H4 (cell line): ENCODE measurements at regions not wholly inside any gene's neighbourhood (a gene's known extent, or its start where the extent isn't known, plus 50 kb on each side); places are given as distances from the start of the nearest gene placed in this dataset.
"Not testable (repeated sequence)": the region's sequence is repeated elsewhere in the genome, so short reads cannot be mapped to it uniquely, and the experiment has no call there.

Experiments used
- DNase-seq: peaks from one replicate; pipeline ENCODE4 v3.0.0-alpha.2; 2015; ENCODE audit warnings: low spot score

GRCh38 chr6:154602296-154602695, 91.8 kb upstream of the CNKSR3 start:
- peak; percentile 68 for DNase-seq

- no peak for DNase-seq
Observed at GRCh38 chr6:154602708-154603107, 92.2 kb upstream of the CNKSR3 start.

GRCh38 chr6:154604119-154604518, 93.6 kb upstream of the CNKSR3 start:
- no peak for DNase-seq

GRCh38 chr6:154605178-154605881, 94.8 kb upstream of the CNKSR3 start:
- peak; percentile 72 for DNase-seq

- no peak for DNase-seq
Observed at GRCh38 chr6:154605882-154606370, 95.4 kb upstream of the CNKSR3 start.

- no peak for DNase-seq
Observed at GRCh38 chr6:154606457-154606856, 96.0 kb upstream of the CNKSR3 start.

GRCh38 chr6:154606860-154607259, 96.4 kb upstream of the CNKSR3 start:
- DNase-seq, result no peak

GRCh38 chr6:154611241-154611640, 100.8 kb upstream of the CNKSR3 start:
- no peak for DNase-seq

GRCh38 chr6:154611847-154612246, 101.4 kb upstream of the CNKSR3 start:
- no peak for DNase-seq

- peak; percentile 63 for DNase-seq
Observed at GRCh38 chr6:154613137-154613676, 102.7 kb upstream of the CNKSR3 start.

GRCh38 chr6:154614101-154614500, 103.6 kb upstream of the CNKSR3 start:
- DNase-seq, result no peak

- no peak for DNase-seq
Observed at GRCh38 chr6:154614641-154615040, 104.2 kb upstream of the CNKSR3 start.

- DNase-seq, result peak; percentile 91
Observed at GRCh38 chr6:154615483-154616025, 105.1 kb upstream of the CNKSR3 start.

- DNase-seq, result no peak
Observed at GRCh38 chr6:154617175-154617574, 106.7 kb upstream of the CNKSR3 start.

GRCh38 chr6:154619146-154619545, 108.7 kb upstream of the CNKSR3 start:
- no peak for DNase-seq

GRCh38 chr6:154621686-154622085, 111.2 kb upstream of the CNKSR3 start:
- no peak for DNase-seq

GRCh38 chr6:154622618-154623336, 110.4 kb upstream of the SCAF8 start:
- DNase-seq, result no peak

- DNase-seq, result no peak
Observed at GRCh38 chr6:154623391-154623790, 109.8 kb upstream of the SCAF8 start.

GRCh38 chr6:154624038-154624599, 109.1 kb upstream of the SCAF8 start:
- DNase-seq, result no peak

- DNase-seq, result not testable (repeated sequence)
Observed at GRCh38 chr6:154624727-154625126, 108.5 kb upstream of the SCAF8 start.

- DNase-seq, result no peak
Observed at GRCh38 chr6:154625721-154626120, 107.5 kb upstream of the SCAF8 start.

GRCh38 chr6:154629127-154629526, 104.1 kb upstream of the SCAF8 start:
- DNase-seq, result no peak
